ENCODE measurements at regions not wholly inside any gene's neighbourhood (a gene's known extent, or its start where the extent isn't known, plus 50 kb on each side); places are given as distances from the start of the nearest gene placed in this dataset.

DNA sequence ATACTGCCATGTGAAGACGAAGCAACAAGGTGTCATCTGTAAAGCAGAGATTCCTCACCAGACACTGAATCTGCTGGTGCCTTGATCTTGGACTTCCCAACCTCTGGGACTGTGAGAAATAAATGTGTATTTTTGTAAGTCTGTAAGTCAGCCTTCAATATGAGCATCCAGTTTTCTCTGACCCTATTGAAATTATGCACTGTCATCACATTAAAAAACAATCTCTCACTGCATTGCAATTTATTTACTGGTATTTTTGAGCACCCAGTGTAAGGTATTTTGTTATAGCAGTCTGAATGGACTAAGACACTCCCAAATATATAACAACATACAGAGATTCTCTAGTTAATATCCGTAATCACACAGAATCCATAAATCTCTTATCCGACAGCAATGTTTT is 77.5 kb upstream of the CDK6 start:
- TF ChIP-seq, protein P1, sequence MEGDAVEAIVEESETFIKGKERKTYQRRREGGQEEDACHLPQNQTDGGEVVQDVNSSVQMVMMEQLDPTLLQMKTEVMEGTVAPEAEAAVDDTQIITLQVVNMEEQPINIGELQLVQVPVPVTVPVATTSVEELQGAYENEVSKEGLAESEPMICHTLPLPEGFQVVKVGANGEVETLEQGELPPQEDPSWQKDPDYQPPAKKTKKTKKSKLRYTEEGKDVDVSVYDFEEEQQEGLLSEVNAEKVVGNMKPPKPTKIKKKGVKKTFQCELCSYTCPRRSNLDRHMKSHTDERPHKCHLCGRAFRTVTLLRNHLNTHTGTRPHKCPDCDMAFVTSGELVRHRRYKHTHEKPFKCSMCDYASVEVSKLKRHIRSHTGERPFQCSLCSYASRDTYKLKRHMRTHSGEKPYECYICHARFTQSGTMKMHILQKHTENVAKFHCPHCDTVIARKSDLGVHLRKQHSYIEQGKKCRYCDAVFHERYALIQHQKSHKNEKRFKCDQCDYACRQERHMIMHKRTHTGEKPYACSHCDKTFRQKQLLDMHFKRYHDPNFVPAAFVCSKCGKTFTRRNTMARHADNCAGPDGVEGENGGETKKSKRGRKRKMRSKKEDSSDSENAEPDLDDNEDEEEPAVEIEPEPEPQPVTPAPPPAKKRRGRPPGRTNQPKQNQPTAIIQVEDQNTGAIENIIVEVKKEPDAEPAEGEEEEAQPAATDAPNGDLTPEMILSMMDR (IDR thresholded peaks at IDR 0.05): no peak
- TF ChIP-seq POLR2A (IDR thresholded peaks at IDR 0.05): no peak
